ENCODE measurements at regions not wholly inside any gene's neighbourhood (a gene's known extent, or its start where the extent isn't known, plus 50 kb on each side); places are given as distances from the start of the nearest gene placed in this dataset.

GRCh38 chr14:47772652-47773051 lies 97.2 kb upstream of the MDGA2 start:
- TF ChIP-seq CTCF (IDR thresholded peaks at IDR 0.05; ENCODE audit: low read depth, low read length): no peak
- no peak for DNase-seq (ENCODE audit: low read depth in 2 of 2)
- H3K4me3 ChIP-seq (replicated peaks in 1 of 2; ENCODE audit: low read depth in 2 of 2, low read length in 2 of 2): no peak overlapping the region

GRCh38 chr14:47763188-47763854 lies 87.9 kb upstream of the MDGA2 start:
- DNase-seq (ENCODE audit: low read depth in 2 of 2): no peak
- no peak overlapping the region for H3K4me3 ChIP-seq (replicated peaks in 1 of 2; ENCODE audit: low read depth in 2 of 2, low read length in 2 of 2)
- no peak for TF ChIP-seq CTCF (IDR thresholded peaks at IDR 0.05; ENCODE audit: low read depth, low read length)

- no peak overlapping the region for H3K4me3 ChIP-seq (replicated peaks in 1 of 2; ENCODE audit: low read depth in 2 of 2, low read length in 2 of 2)
- no peak for TF ChIP-seq CTCF (IDR thresholded peaks at IDR 0.05; ENCODE audit: low read depth, low read length)
- DNase-seq (ENCODE audit: low read depth in 2 of 2): no peak
These were observed 71.6 kb upstream of the MDGA2 start for GRCh38 chr14:47746986-47747385.

- DNase-seq (ENCODE audit: low read depth in 2 of 2): no peak
- H3K4me3 ChIP-seq (replicated peaks in 1 of 2; ENCODE audit: low read depth in 2 of 2, low read length in 2 of 2): no peak overlapping the region
- no peak for TF ChIP-seq CTCF (IDR thresholded peaks at IDR 0.05; ENCODE audit: low read depth, low read length)
These were observed 68.8 kb upstream of the MDGA2 start for GRCh38 chr14:47744155-47744554.

GRCh38 chr14:47739541-47739940 lies 64.1 kb upstream of the MDGA2 start:
- no peak for TF ChIP-seq CTCF (IDR thresholded peaks at IDR 0.05; ENCODE audit: low read depth, low read length)
- DNase-seq (ENCODE audit: low read depth in 2 of 2): no peak

GRCh38 chr14:47730296-47730695 lies 54.9 kb upstream of the MDGA2 start:
- no peak for DNase-seq (ENCODE audit: low read depth in 2 of 2)
- TF ChIP-seq CTCF (IDR thresholded peaks at IDR 0.05; ENCODE audit: low read depth, low read length): no peak
- no peak overlapping the region for H3K4me3 ChIP-seq (replicated peaks in 1 of 2; ENCODE audit: low read depth in 2 of 2, low read length in 2 of 2)

More at GRCh38 chr14:47739541-47739940, 64.1 kb upstream of the MDGA2 start:
- H3K4me3 ChIP-seq (replicated peaks in 1 of 2; ENCODE audit: low read depth in 2 of 2, low read length in 2 of 2): no peak overlapping the region
